ENCODE measurements at regions not wholly inside any gene's neighbourhood (a gene's known extent, or its start where the extent isn't known, plus 50 kb on each side); places are given as distances from the start of the nearest gene placed in this dataset.

DNA sequence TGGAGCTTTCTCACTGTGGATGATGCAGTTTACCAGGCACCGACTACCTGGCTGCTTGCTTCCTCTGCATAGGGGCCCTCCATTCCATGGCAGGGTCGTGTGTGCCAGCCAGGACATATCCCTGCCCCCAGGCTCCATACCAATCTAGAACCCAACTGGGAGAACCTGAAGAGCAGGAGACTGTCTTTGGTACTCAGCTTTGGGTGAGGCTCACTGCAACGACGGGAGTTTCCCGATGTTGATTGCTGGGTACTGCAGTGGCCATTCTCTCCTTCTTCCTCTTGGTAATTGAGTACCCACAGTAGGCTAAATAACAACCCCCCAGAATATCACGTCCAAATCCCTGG, 133.3 kb upstream of the SERTAD2 start:
- intact Hi-C loops (cut with DNase I), result no loop called here
- H3K9me3 ChIP-seq (replicated peaks in 1 of 3), result no peaks in the 10 kb centered on the region
- 82 to 97% (median 89%) methylated on average over 5 to 6 of the region's 6 CpGs for WGBS, 4 donors

DNA sequence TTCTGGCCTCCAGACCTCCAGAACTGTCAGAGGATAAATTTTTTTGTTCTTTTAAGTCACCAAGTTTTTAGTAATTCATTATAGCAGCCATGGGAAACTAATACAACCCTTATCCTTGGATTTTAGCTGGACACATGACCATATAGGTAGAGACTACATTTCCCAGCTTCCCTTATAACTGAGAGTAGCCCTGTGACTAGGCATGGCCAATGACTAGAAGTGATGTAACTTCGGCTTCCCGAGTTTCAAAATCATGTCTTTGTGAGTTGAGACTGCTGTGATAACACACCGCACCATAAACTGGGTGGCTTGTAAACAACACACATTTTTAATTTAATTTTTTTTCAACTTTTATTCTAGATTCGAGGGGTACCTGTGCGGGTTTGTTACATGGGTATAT, 134.0 kb upstream of the SERTAD2 start:
- intact Hi-C loops (cut with DNase I), result no loop called here
- peaks cover 7 to 11% of the 10 kb centered on the region in 2 donors for H3K4me1 ChIP-seq (replicated peaks in 1 of 2)
- H3K36me3 ChIP-seq (replicated peaks in 1 of 2), result no peaks in the 10 kb centered on the region
- TF ChIP-seq POLR2A (IDR thresholded peaks at IDR 0.05), result no peak
- TF ChIP-seq, protein P1, sequence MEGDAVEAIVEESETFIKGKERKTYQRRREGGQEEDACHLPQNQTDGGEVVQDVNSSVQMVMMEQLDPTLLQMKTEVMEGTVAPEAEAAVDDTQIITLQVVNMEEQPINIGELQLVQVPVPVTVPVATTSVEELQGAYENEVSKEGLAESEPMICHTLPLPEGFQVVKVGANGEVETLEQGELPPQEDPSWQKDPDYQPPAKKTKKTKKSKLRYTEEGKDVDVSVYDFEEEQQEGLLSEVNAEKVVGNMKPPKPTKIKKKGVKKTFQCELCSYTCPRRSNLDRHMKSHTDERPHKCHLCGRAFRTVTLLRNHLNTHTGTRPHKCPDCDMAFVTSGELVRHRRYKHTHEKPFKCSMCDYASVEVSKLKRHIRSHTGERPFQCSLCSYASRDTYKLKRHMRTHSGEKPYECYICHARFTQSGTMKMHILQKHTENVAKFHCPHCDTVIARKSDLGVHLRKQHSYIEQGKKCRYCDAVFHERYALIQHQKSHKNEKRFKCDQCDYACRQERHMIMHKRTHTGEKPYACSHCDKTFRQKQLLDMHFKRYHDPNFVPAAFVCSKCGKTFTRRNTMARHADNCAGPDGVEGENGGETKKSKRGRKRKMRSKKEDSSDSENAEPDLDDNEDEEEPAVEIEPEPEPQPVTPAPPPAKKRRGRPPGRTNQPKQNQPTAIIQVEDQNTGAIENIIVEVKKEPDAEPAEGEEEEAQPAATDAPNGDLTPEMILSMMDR (IDR thresholded peaks at IDR 0.05), result no peak
- 61 to 77% (median 75%) methylated on average over 5 of the region's 5 CpGs for WGBS, 4 donors
- no peak overlapping the region for H3K4me3 ChIP-seq
- DNase-seq, result peak in 1 of 7 donors; percentile 20
- H3K9me3 ChIP-seq (replicated peaks in 1 of 3), result no peaks in the 10 kb centered on the region
- no peak overlapping the region for H3K27ac ChIP-seq
- H3K27me3 ChIP-seq, result no peaks in the 10 kb centered on the region

More for the DNA sequence above, 133.3 kb upstream of the SERTAD2 start:
- TF ChIP-seq, protein P1 (IDR thresholded peaks at IDR 0.05), result no peak
- no peak for TF ChIP-seq POLR2A (IDR thresholded peaks at IDR 0.05)
- DNase-seq, result no peak
- H3K4me3 ChIP-seq, result no peak overlapping the region
- no peaks in the 10 kb centered on the region for H3K27me3 ChIP-seq
- no peaks in the 10 kb centered on the region for H3K36me3 ChIP-seq (replicated peaks in 1 of 2)
- H3K27ac ChIP-seq, result no peak overlapping the region
- H3K4me1 ChIP-seq (replicated peaks in 1 of 2), result peaks cover 7 to 11% of the 10 kb centered on the region in 2 donors

DNA sequence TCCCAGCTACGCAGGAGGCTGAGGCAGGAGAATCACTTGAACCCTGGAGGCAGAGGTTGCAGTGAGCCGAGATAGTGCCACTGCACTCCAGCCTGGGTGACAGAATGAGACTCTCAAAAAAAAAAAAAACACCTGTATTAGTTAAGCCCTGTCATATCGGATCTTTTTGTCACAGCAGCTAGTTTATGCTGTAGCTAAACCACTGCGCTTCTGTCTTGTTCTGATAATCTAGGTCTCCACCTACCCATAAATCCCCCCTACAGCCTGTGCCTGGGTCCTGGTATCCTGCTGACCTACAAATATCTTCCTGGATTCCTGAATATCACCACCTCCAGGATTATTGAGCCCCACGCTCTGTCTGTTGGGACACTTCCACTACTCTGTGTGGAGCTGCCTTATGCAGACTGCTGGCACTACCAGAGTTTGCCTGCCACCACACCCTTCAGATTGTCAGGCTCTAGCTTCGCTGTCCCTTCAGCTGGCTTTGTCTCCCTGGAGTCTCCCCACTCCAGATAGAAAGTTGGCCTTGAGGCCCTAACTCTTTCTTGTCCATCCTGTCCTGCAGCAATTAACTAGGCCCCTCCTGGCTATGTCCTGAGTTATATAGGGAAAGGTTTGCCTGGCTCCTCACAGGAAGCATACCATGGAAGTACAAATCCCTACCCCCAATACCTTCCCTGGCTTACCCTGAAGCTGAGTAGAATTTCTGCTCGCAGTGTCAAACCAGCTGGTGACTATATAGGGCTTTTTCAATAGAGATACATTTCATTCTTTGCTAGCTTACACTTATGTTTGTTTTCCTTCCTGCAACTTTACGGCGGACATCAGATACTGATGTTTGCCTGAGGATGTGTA, 136.0 kb upstream of the SERTAD2 start:
- Histone ChIP-seq H3K4me1 (replicated peaks in 1 of 2) (peaks cover 7 to 11% of the 10 kb centered on the region in 2 donors), H3K27ac (no peak overlapping the region), H3K36me3 (replicated peaks in 1 of 2) (no peaks in the 10 kb centered on the region), H3K9me3 (replicated peaks in 1 of 3) (no peaks in the 10 kb centered on the region), H3K4me3 (no peak overlapping the region), H3K27me3 (no peaks in the 10 kb centered on the region)
- DNase-seq, result peak in 1 of 7 donors; percentile 22
- 83 to 87% (median 84%) methylated on average over 9 of the region's 9 CpGs for WGBS, 4 donors
- no peak for TF ChIP-seq POLR2A (IDR thresholded peaks at IDR 0.05)
- TF ChIP-seq, protein P1 (IDR thresholded peaks at IDR 0.05), result no peak
- intact Hi-C loops (cut with DNase I), result no loop called here

DNA sequence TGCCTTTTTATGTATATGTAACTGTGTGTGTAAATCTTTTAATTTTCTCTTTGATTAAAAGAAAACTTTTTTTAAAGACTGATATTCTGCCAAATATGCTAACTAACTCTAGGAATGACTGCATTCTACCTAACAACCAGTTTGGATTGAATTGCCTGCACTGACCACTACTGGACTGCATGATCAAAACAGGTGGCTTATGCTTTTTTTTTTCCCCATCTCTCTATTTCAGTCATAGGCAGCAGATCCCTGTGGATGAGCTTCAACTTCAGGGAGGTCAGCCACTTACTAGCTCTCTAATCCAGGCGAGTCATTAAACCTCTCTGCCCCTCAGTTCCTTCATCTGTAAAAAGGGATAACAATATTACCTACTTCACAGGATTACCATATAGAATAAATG, 138.6 kb upstream of the SERTAD2 start:
- H3K27me3 ChIP-seq, result no peaks in the 10 kb centered on the region
- DNase-seq, result no peak
- H3K36me3 ChIP-seq (replicated peaks in 1 of 2), result no peaks in the 10 kb centered on the region
- no peak overlapping the region for H3K27ac ChIP-seq
- peaks cover 7 to 11% of the 10 kb centered on the region in 2 donors for H3K4me1 ChIP-seq (replicated peaks in 1 of 2)
- TF ChIP-seq, protein P1 (IDR thresholded peaks at IDR 0.05), result peak in 1 of 6 experiments; percentile 20
- no peak for TF ChIP-seq POLR2A (IDR thresholded peaks at IDR 0.05)
- H3K9me3 ChIP-seq (replicated peaks in 1 of 3), result no peaks in the 10 kb centered on the region
- intact Hi-C loops (cut with DNase I), result no loop called here
- no peak overlapping the region for H3K4me3 ChIP-seq
- 80 to 97% (median 88%) methylated on average over 1 of the region's 1 CpG for WGBS, 4 donors
